GM21717 (cell line): ENCODE measurements at regions not wholly inside any gene's neighbourhood (a gene's known extent, or its start where the extent isn't known, plus 50 kb on each side); places are given as distances from the start of the nearest gene placed in this dataset.
"Not testable (repeated sequence)": the region's sequence is repeated elsewhere in the genome, so short reads cannot be mapped to it uniquely, and the experiment has no call there.

Experiments
- ATAC-seq: cut with Tn5 transposase; IDR thresholded peaks from one replicate; pipeline ENCODE4 v1.9.1; 2021; ENCODE audit warnings: mild to moderate bottlenecking, moderate library complexity; ENCODE audit not compliant: unreplicated experiment

- not testable (repeated sequence) for ATAC-seq
Measured at GRCh38 chr5:99471726-99472125, 542.9 kb upstream of the CHD1 start.

GRCh38 chr5:99471178-99471577 lies 542.4 kb upstream of the CHD1 start:
- ATAC-seq, result not testable (repeated sequence)

- not testable (repeated sequence) for ATAC-seq
Measured at GRCh38 chr5:99470636-99471035, 541.8 kb upstream of the CHD1 start.

GRCh38 chr5:99460701-99461100 lies 531.9 kb upstream of the CHD1 start:
- ATAC-seq, result no peak

- no peak for ATAC-seq
Measured at GRCh38 chr5:99453196-99453595, 524.4 kb upstream of the CHD1 start.

- ATAC-seq, result no peak
Measured at GRCh38 chr5:99449786-99450185, 521.0 kb upstream of the CHD1 start.

GRCh38 chr5:99445805-99446204 lies 517.0 kb upstream of the CHD1 start:
- no peak for ATAC-seq

GRCh38 chr5:99441235-99441634 lies 512.4 kb upstream of the CHD1 start:
- no peak for ATAC-seq

GRCh38 chr5:99438619-99439018 lies 509.8 kb upstream of the CHD1 start:
- no peak for ATAC-seq

GRCh38 chr5:99437986-99438385 lies 509.2 kb upstream of the CHD1 start:
- no peak for ATAC-seq

- not testable (repeated sequence) for ATAC-seq
Measured at GRCh38 chr5:99423396-99423795, 494.6 kb upstream of the CHD1 start.

GRCh38 chr5:99418640-99419039 lies 489.8 kb upstream of the CHD1 start:
- ATAC-seq, result not testable (repeated sequence)

- not testable (repeated sequence) for ATAC-seq
Measured at GRCh38 chr5:99410386-99410785, 481.6 kb upstream of the CHD1 start.

- not testable (repeated sequence) for ATAC-seq
Measured at GRCh38 chr5:99404764-99405302, 476.0 kb upstream of the CHD1 start.

GRCh38 chr5:99400571-99400970 lies 471.8 kb upstream of the CHD1 start:
- ATAC-seq, result not testable (repeated sequence)

GRCh38 chr5:99398976-99399375 lies 470.2 kb upstream of the CHD1 start:
- no peak for ATAC-seq

- no peak for ATAC-seq
Measured at GRCh38 chr5:99386406-99387077, 457.7 kb upstream of the CHD1 start.

- ATAC-seq, result no peak
Measured at GRCh38 chr5:99379187-99379586, 450.4 kb upstream of the CHD1 start.

- ATAC-seq, result no peak
Measured at GRCh38 chr5:99378443-99378842, 449.6 kb upstream of the CHD1 start.

GRCh38 chr5:99369797-99370593 lies 441.2 kb upstream of the CHD1 start:
- ATAC-seq, result no peak

GRCh38 chr5:99368726-99369125 lies 439.9 kb upstream of the CHD1 start:
- ATAC-seq, result no peak

GRCh38 chr5:99355881-99356280 lies 427.1 kb upstream of the CHD1 start:
- ATAC-seq, result no peak
